GM23338 (cell line): ENCODE measurements at regions not wholly inside any gene's neighbourhood (a gene's known extent, or its start where the extent isn't known, plus 50 kb on each side); places are given as distances from the start of the nearest gene placed in this dataset.

Experiments
- ATAC-seq: fragments of 200-7000 bp; cut with Tn5 transposase; 3 replicates; pipeline ENCODE4 v1.9.1; 2020
- DNase-seq: peaks from one replicate; pipeline ENCODE4 v3.0.0-alpha.2; 2015; ENCODE audit warnings: low spot score
- H2AFZ ChIP-seq: fragments of 200-600 bp; sonication (generic); 2 replicates; pipeline ENCODE4 v1.8.0; 2016; ENCODE audit warnings: antibody characterized with exemption, mild to moderate bottlenecking, moderate library complexity
- H3F3A ChIP-seq: fragments of 200-600 bp; sonication (generic); replicated peaks from 2 replicates; pipeline ENCODE4 v1.8.0; 2017; ENCODE audit warnings: antibody characterized with exemption, mixed run types, low read depth
- H3K27ac ChIP-seq: fragments of 200-600 bp; sonication (generic); 2 replicates; pipeline ENCODE4 v1.6.1; 2016; ENCODE audit warnings: low read depth
- H3K27me3 ChIP-seq: fragments of 200-600 bp; sonication (generic); 2 replicates; pipeline ENCODE4 v1.8.0; 2016; ENCODE audit warnings: mild to moderate bottlenecking, mixed run types, moderate library complexity; ENCODE audit not compliant: insufficient read depth
- H3K36me3 ChIP-seq: fragments of 200-600 bp; sonication (generic); 2 replicates; pipeline ENCODE4 v1.8.0; 2016; ENCODE audit warnings: mild to moderate bottlenecking; ENCODE audit not compliant: insufficient read depth
- H3K4me1 ChIP-seq: fragments of 200-600 bp; sonication (generic); 2 replicates; pipeline ENCODE4 v1.8.0; 2016; ENCODE audit warnings: mild to moderate bottlenecking, moderate library complexity; ENCODE audit not compliant: insufficient read depth
- H3K4me2 ChIP-seq: fragments of 200-600 bp; sonication (generic); 2 replicates; pipeline ENCODE4 v1.7.1; 2017; ENCODE audit warnings: mixed run types
- H3K4me3 ChIP-seq: fragments of 200-600 bp; sonication (generic); 2 replicates; pipeline ENCODE4 v1.6.1; 2016; ENCODE audit warnings: mixed run types
- H3K79me2 ChIP-seq: fragments of 200-600 bp; sonication (generic); replicated peaks from 2 replicates; pipeline ENCODE4 v1.8.0; 2017; ENCODE audit warnings: mild to moderate bottlenecking; ENCODE audit not compliant: insufficient read depth
- H3K9me2 ChIP-seq: fragments of 200-600 bp; sonication (generic); 2 replicates; pipeline ENCODE4 v1.8.0; 2017; ENCODE audit not compliant: insufficient read depth
- H4K20me1 ChIP-seq: fragments of 200-600 bp; sonication (generic); replicated peaks from 2 replicates; pipeline ENCODE4 v1.8.0; 2017; ENCODE audit warnings: mild to moderate bottlenecking; ENCODE audit not compliant: insufficient read depth
- H3K27ac Mint-ChIP-seq: 2 replicates; pipeline ENCODE4 v1.8.0; 2020; ENCODE audit warnings: inconsistent platforms, mild to moderate bottlenecking, moderate library complexity, mixed read lengths
- H3K27me3 Mint-ChIP-seq: 3 replicates; pipeline ENCODE4 v1.8.0; 2022; ENCODE audit warnings: low read depth, mild to moderate bottlenecking, moderate library complexity, mixed read lengths, inconsistent platforms; ENCODE audit not compliant: insufficient read depth, poor library complexity
- H3K36me3 Mint-ChIP-seq: 3 replicates; pipeline ENCODE4 v1.8.0; 2021; ENCODE audit warnings: low read depth, mild to moderate bottlenecking, inconsistent platforms, moderate library complexity, mixed read lengths
- H3K4me1 Mint-ChIP-seq: 3 replicates; pipeline ENCODE4 v1.8.0; 2020; ENCODE audit warnings: mild to moderate bottlenecking, inconsistent platforms, mixed read lengths
- H3K4me3 Mint-ChIP-seq: 3 replicates; pipeline ENCODE4 v1.8.0; 2021; ENCODE audit warnings: moderate library complexity, mild to moderate bottlenecking, inconsistent platforms, mixed read lengths
- H3K9me3 Mint-ChIP-seq: 3 replicates; pipeline ENCODE4 v1.8.0; 2020; ENCODE audit warnings: moderate library complexity, mild to moderate bottlenecking, inconsistent platforms, mixed read lengths
- ETS1 ChIP-seq: IDR thresholded peaks from 2 replicates; pipeline ENCODE4 v1.6.1; 2016; ENCODE audit warnings: antibody characterized with exemption
- EZH2 ChIP-seq: fragments of 200-600 bp; sonication (generic); IDR thresholded peaks from one replicate; pipeline ENCODE4 v1.8.0; 2017; ENCODE audit warnings: antibody characterized with exemption, mild to moderate bottlenecking, low read depth; ENCODE audit not compliant: unreplicated experiment
- NANOG ChIP-seq: IDR thresholded peaks from 2 replicates; pipeline ENCODE4 v1.6.1; 2016; ENCODE audit warnings: antibody characterized with exemption, borderline replicate concordance

- H3K9me3 Mint-ChIP-seq: no peaks in the 10 kb centered on the region
- no peaks in the 10 kb centered on the region for H3K9me2 ChIP-seq
Observed at GRCh38 chr6:12238219-12238618, 51.9 kb upstream of the EDN1 start.

More at GRCh38 chr6:12238219-12238618, 51.9 kb upstream of the EDN1 start:
- Mint-ChIP-seq H3K4me3 (no peak overlapping the region), H3K4me1 (peaks cover 5% of the 10 kb centered on the region; the same call in 1 of the 3 replicates), H3K27ac (no peak overlapping the region), H3K27me3 (peaks cover 2% of the 10 kb centered on the region), H3K36me3 (no peaks in the 10 kb centered on the region)
- Histone ChIP-seq H3K79me2 (no peaks in the 10 kb centered on the region), H2AFZ (no peak overlapping the region), H3K4me3 (no peak overlapping the region), H3K27me3 (no peaks in the 10 kb centered on the region), H3K4me1 (peaks cover 4% of the 10 kb centered on the region), H3K36me3 (no peaks in the 10 kb centered on the region), H4K20me1 (no peaks in the 10 kb centered on the region), H3K27ac (no peak overlapping the region), H3F3A (no peaks in the 10 kb centered on the region), H3K4me2 (no peak overlapping the region)
- no peak for DNase-seq
- TF ChIP-seq NANOG: no peak
- no peak for TF ChIP-seq EZH2
- TF ChIP-seq ETS1: no peak
- ATAC-seq: no peak
